ENCODE measurements at regions not wholly inside any gene's neighbourhood (a gene's known extent, or its start where the extent isn't known, plus 50 kb on each side); places are given as distances from the start of the nearest gene placed in this dataset.

- Mint-ChIP-seq H3K27me3 (no peaks in the 10 kb centered on the region), H3K27ac (no peak overlapping the region), H3K4me1 (no peaks in the 10 kb centered on the region), H3K36me3 (ENCODE audit: low read depth) (no peaks in the 10 kb centered on the region), H3K9me3 (peaks cover 3% of the 10 kb centered on the region), H3K4me3 (no peak overlapping the region)
- ATAC-seq (replicated peaks): peak; percentile 59
Measured at GRCh38 chrX:42973321-42973720, 195.4 kb upstream of the PPP1R2C start.

GRCh38 chrX:42975906-42976305, 197.9 kb upstream of the PPP1R2C start:
- no peak for ATAC-seq (replicated peaks)
- Mint-ChIP-seq H3K9me3 (peaks cover 3% of the 10 kb centered on the region), H3K4me1 (no peaks in the 10 kb centered on the region), H3K27ac (no peak overlapping the region), H3K36me3 (ENCODE audit: low read depth) (no peaks in the 10 kb centered on the region), H3K27me3 (no peaks in the 10 kb centered on the region), H3K4me3 (no peak overlapping the region)

DNA sequence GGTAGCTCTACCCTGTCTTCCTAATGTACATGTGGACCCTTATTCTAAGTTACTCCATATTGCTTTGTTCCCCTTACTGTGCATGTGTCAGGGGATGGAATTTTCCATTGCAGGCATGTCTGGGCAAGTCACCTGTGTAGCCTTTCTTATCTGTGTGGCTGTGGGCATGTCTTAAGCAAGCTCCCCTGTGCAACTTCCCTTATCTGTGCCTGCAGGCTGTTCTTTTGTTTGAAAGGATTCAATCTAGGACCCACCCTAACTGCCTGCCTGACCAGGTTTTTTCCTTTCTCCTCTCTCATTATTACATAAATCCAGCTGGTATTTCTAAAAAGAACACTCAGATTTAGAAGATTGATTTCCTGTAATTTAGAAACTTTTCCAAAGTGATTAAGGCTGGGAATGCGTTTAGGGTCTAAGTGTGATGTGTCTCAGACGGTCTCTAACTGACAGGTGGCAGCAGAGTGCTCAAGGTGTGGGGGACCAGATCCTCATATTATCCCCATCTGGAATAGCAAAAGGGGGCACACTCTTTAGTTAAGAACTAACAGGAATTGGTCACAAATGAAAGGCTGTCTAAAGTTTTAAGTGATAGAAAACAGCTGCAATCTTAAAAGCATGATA, 198.9 kb upstream of the PPP1R2C start:
- no peak overlapping the region for H3K4me3 Mint-ChIP-seq
- no peak for ATAC-seq (replicated peaks)
- no peak overlapping the region for H3K27ac Mint-ChIP-seq
- H3K27me3 Mint-ChIP-seq: no peaks in the 10 kb centered on the region
- no peaks in the 10 kb centered on the region for H3K4me1 Mint-ChIP-seq
- no peaks in the 10 kb centered on the region for H3K36me3 Mint-ChIP-seq (ENCODE audit: low read depth)
- peaks cover 3% of the 10 kb centered on the region for H3K9me3 Mint-ChIP-seq

DNA sequence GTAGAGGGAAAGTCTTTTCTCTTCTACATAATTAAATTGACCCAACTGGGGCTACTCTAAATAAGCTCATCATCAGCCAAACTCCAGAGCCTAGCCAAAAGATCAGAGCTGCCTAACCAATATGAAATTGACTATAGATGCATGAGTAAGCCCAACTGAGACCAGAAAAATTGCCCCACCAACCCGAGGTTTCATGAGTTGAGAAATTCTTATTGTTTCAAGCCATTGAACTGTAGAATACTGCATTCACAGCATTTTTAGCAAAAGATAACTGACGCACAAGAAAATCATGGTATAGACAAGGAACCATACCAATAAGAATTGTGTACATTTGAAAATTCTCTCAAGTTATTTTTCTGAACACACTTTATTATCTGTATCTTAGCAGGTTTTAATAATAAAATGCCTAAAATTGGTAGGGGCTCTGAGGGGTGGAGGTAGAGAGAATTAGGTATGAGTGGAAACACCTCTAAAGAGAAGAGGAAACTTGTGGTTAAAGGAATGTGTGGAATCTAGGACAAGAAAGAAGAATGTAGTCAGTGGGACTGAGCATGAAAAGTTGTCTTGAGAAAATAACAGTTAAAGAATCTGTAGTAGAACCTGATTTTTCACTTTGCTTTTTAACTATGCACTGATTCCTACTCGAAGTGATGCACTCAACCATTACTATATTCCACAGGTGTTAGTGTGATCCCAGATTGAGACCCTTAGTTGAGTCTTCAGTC, 200.9 kb upstream of the PPP1R2C start:
- Mint-ChIP-seq H3K4me3 (no peak overlapping the region), H3K27me3 (no peaks in the 10 kb centered on the region), H3K27ac (no peak overlapping the region), H3K9me3 (peaks cover 3% of the 10 kb centered on the region), H3K36me3 (ENCODE audit: low read depth) (no peaks in the 10 kb centered on the region), H3K4me1 (no peaks in the 10 kb centered on the region)
- ATAC-seq (replicated peaks): no peak

DNA sequence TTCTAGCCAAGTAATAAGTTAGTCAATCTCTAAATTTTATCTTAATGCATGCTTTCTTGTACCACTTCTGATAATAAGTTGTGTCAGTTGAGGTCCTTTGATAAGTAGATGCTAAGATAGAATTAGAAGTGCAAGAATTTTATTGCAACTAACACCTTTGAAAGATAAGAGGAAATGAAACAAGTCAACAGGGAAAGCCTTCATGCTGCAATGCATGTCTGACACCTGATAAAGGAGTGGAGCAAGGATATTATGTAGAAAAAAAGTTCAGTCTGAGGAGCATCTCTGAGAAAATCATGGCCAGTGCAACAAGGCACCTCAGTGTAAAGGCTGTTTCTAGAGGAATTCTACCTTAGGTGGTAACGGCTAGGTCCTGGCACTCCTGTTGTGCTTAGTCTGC, 210.7 kb upstream of the PPP1R2C start:
- Mint-ChIP-seq H3K36me3 (ENCODE audit: low read depth) (no peaks in the 10 kb centered on the region), H3K9me3 (no peaks in the 10 kb centered on the region), H3K4me1 (no peaks in the 10 kb centered on the region), H3K4me3 (no peak overlapping the region), H3K27ac (no peak overlapping the region), H3K27me3 (no peaks in the 10 kb centered on the region)
- no peak for ATAC-seq (replicated peaks)

DNA sequence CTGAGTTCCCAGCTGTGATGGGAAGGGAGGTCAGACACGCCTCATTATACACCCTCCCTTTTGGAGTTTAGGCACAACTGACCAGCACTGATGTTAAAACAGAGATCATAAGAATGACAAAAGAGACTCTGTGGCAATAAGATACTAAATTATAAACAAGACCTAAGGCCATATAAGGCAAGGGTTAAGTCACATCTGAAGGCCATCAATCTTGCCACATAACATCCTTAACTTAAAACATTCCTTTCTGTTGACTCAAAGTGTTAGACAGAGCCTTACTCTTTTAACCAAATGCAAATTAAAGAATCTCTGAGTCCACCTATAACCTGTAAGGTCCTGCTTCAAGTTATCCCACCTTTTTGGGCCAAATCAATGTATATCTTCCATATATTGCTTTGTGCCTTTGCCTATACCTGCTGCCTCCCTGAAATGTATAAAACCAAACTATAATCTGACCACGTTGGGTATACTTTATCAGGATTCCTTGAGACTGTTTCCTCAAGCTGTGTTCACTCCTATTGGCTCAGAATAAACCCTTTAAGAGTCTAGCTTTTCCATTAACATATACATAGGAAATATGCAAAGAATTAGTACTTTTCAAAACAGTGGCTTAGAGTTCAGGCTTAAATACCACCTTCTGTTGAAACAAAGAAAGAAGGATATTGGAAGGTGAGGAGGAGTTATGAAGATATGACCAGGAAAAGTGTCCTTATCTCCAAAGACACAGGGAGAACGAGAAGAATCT, 214.4 kb upstream of the PPP1R2C start:
- Mint-ChIP-seq H3K4me1 (no peaks in the 10 kb centered on the region), H3K36me3 (ENCODE audit: low read depth) (no peaks in the 10 kb centered on the region), H3K9me3 (no peaks in the 10 kb centered on the region), H3K4me3 (no peak overlapping the region), H3K27me3 (no peaks in the 10 kb centered on the region), H3K27ac (no peak overlapping the region)
- ATAC-seq (replicated peaks): no peak

DNA sequence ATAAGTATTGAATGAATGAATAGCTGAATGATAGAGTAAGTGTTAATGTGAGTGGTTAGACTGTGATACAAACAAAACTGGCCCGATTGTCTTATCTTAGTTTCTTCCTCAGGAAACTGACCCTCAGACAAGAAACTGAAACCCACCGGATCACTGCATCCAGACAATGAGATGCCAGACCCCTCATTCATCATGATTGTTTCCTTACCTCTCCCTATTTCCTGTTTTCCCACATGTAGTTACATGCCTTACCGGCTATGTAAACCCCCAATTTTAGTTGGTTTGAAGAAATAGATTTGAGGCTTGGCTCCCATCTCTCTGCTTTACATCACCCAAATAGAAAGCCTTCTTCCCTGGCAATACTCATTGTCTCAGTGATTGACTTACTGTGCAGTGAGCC, 218.9 kb upstream of the PPP1R2C start:
- no peaks in the 10 kb centered on the region for H3K36me3 Mint-ChIP-seq (ENCODE audit: low read depth)
- no peak for ATAC-seq (replicated peaks)
- no peaks in the 10 kb centered on the region for H3K9me3 Mint-ChIP-seq
- H3K27ac Mint-ChIP-seq: no peak overlapping the region
- H3K27me3 Mint-ChIP-seq: no peaks in the 10 kb centered on the region
- H3K4me1 Mint-ChIP-seq: no peaks in the 10 kb centered on the region
- no peak overlapping the region for H3K4me3 Mint-ChIP-seq

DNA sequence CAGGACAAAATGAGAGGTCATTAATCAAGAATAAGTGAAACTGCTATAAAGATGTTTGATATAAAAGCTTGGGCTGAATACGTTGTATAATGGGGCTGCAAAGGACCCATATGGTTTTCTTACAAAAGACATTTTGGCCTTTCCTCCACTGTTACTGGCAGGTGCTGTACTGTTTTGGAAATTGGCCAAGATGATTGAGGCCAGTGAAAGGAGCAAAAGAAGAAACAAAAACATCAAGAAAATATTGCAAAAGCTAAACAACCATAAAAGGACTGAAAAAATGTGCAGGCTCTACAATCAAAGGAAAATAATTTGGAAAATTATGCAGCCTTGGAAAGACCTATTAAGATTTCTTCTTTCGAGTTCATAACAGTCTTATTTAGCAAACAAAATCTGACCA, 222.2 kb upstream of the PPP1R2C start:
- H3K27me3 Mint-ChIP-seq: no peaks in the 10 kb centered on the region
- H3K4me3 Mint-ChIP-seq: no peak overlapping the region
- no peak overlapping the region for H3K27ac Mint-ChIP-seq
- H3K9me3 Mint-ChIP-seq: no peaks in the 10 kb centered on the region
- H3K4me1 Mint-ChIP-seq: no peaks in the 10 kb centered on the region
- ATAC-seq (replicated peaks): no peak
- H3K36me3 Mint-ChIP-seq (ENCODE audit: low read depth): no peaks in the 10 kb centered on the region

DNA sequence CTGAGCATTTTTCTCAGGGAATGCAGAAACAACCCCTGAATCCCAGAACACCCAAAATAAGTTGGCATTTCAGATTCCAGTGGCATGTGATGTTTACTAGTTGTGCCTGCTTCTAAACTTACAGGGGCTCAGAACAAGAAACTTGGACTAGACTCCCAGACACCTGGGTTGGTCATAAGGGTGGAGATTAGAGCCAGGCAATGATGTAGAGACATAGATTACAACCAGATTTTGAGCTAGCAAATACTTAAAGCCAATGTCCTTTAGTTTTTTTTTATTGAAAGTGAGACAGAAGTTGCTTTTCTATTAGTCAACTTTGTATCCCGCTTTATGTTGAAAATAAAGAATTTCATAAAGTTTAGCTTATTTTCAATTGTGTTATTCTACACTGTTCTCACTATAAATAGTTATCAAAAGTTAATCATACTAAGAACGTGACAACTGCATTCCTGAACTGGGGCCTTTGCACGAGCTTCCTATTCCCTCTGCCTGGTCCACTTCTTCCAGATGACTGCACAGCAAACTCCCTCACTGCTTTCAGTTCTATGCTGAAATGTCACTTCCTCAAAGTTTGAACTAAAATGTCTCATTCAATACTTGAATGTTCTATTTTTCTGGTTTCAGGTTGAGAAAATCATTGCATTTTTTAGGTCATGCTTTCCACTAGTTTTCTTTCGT, 224.7 kb upstream of the PPP1R2C start:
- ATAC-seq (replicated peaks): no peak
- Mint-ChIP-seq H3K36me3 (ENCODE audit: low read depth) (no peaks in the 10 kb centered on the region), H3K9me3 (no peaks in the 10 kb centered on the region), H3K27ac (no peak overlapping the region), H3K27me3 (no peaks in the 10 kb centered on the region), H3K4me3 (no peak overlapping the region), H3K4me1 (no peaks in the 10 kb centered on the region)

DNA sequence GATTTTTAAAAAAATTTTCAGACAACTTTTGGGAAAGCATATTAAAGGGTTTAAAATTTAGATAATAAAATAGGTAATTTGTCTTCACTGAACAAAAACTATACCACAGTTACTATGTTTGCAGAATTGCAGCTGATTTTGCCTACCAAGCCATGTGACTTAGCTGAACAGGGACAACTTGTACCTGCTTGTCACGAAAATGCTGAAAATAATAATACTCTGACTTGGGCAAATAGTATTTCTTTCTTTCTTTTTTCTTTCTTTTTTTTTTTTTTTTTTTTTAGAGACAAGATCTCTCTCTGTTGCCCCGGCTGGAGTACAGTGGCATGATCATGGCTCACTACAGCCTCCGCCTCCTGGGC, 225.2 kb upstream of the PPP1R2C start:
- no peaks in the 10 kb centered on the region for H3K4me1 Mint-ChIP-seq
- no peaks in the 10 kb centered on the region for H3K36me3 Mint-ChIP-seq (ENCODE audit: low read depth)
- no peak for ATAC-seq (replicated peaks)
- no peaks in the 10 kb centered on the region for H3K27me3 Mint-ChIP-seq
- H3K4me3 Mint-ChIP-seq: no peak overlapping the region
- H3K27ac Mint-ChIP-seq: no peak overlapping the region
- H3K9me3 Mint-ChIP-seq: no peaks in the 10 kb centered on the region

DNA sequence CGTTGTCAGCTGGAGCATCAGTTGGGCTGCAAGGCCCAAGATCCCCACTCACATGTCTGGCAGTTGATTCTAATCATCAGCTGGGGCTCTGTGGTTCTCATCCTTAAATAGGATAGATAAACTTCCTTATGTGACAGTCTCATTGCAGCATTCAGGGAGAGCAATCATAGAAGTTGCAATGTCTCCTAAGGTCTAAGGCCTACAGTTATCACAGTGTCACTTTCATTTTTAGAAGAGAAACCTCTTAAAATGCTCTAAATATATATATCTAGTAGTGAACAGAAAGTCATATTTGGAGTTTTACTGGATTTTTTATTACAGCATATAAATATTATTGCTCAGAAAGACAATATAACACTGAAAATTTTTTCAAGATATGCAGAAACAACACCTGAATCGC, 226.0 kb upstream of the PPP1R2C start:
- Mint-ChIP-seq H3K36me3 (ENCODE audit: low read depth) (no peaks in the 10 kb centered on the region), H3K4me3 (no peak overlapping the region), H3K4me1 (no peaks in the 10 kb centered on the region), H3K9me3 (no peaks in the 10 kb centered on the region), H3K27me3 (no peaks in the 10 kb centered on the region), H3K27ac (no peak overlapping the region)
- no peak for ATAC-seq (replicated peaks)

DNA sequence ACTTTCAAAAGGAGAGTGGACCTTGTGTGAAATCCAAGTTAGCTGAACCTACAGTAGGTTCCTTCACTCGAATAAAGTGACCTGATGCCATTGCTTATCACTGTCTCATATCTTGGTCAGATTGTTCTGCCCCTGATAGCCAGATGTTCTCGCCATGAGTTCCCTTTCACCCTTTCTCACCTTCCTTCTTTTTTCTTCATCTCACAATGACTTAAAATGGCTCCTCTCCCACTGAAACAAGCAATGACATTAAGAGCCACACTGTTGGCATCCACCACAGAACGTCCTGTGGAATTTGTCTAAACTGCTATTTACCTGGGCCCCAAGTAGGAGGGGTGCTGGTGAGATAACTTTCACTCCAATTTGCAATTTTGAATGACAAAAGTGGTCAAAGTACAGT, 227.6 kb upstream of the PPP1R2C start:
- Mint-ChIP-seq H3K9me3 (no peaks in the 10 kb centered on the region), H3K27me3 (no peaks in the 10 kb centered on the region), H3K4me3 (no peak overlapping the region), H3K36me3 (ENCODE audit: low read depth) (no peaks in the 10 kb centered on the region), H3K4me1 (no peaks in the 10 kb centered on the region), H3K27ac (no peak overlapping the region)
- ATAC-seq (replicated peaks): no peak

DNA sequence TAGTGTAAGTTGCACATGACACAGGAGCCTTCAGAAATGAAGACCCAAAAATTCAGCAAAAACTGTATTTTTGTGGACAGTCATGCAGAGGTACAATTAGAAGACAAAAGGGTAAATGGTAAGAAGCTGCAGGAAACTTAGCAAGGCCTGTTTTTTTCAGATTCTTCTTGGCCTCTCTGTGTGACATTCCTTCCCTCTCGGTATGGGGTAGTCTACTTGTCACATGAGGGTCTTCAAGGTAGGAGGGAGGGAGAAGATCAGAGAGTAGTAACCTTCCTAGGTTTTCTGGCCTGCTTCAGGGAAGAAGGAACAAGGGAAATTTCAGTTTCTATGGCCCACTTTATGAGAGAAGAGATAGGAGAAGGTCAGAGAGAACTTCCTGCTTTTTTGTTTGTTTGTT, 230.4 kb upstream of the PPP1R2C start:
- no peak for ATAC-seq (replicated peaks)
- Mint-ChIP-seq H3K4me3 (no peak overlapping the region), H3K36me3 (ENCODE audit: low read depth) (no peaks in the 10 kb centered on the region), H3K27ac (no peak overlapping the region), H3K9me3 (no peaks in the 10 kb centered on the region), H3K27me3 (no peaks in the 10 kb centered on the region), H3K4me1 (no peaks in the 10 kb centered on the region)

GRCh38 chrX:43016021-43016420, 238.1 kb upstream of the PPP1R2C start:
- ATAC-seq (replicated peaks): no peak
- Mint-ChIP-seq H3K27ac (no peak overlapping the region), H3K9me3 (no peaks in the 10 kb centered on the region), H3K4me3 (no peak overlapping the region), H3K36me3 (ENCODE audit: low read depth) (no peaks in the 10 kb centered on the region), H3K27me3 (no peaks in the 10 kb centered on the region), H3K4me1 (no peaks in the 10 kb centered on the region)

DNA sequence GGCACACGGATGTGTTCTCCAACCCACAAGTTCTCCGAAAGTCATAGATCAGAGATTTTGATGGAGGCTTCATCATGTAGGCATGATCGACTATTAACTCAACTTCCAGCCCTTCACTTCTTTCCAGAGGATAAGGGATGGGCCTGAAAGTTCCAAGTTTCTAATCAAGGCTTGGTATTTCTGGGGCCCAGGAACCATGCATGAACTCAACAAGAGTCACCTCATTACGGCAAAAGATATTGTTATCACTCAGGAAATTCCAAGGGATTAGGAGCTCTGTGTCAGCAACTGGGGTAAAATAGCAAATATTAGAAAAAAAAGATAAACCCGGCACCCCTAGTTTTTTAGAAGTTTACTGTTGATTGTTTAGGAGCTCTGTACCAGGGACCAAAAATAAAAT, 240.1 kb upstream of the PPP1R2C start:
- Mint-ChIP-seq H3K4me1 (no peaks in the 10 kb centered on the region), H3K27ac (no peak overlapping the region), H3K36me3 (ENCODE audit: low read depth) (no peaks in the 10 kb centered on the region), H3K27me3 (no peaks in the 10 kb centered on the region), H3K9me3 (no peaks in the 10 kb centered on the region), H3K4me3 (no peak overlapping the region)
- no peak for ATAC-seq (replicated peaks)
